GM18861 (cell line): ENCODE measurements at regions not wholly inside any gene's neighbourhood (a gene's known extent, or its start where the extent isn't known, plus 50 kb on each side); places are given as distances from the start of the nearest gene placed in this dataset.
A peak's percentile ranks its signal among the peaks of the same experiment; 100 is the strongest.

Experiments
- ATAC-seq: cut with Tn5 transposase; IDR thresholded peaks from one replicate; pipeline ENCODE4 v1.9.1; 2021; ENCODE audit not compliant: unreplicated experiment

- no peak for ATAC-seq
Measured at GRCh38 chr18:4641771-4642368, 186.8 kb upstream of the DLGAP1 start.

GRCh38 chr18:4640349-4641012 is 185.4 kb upstream of the DLGAP1 start:
- ATAC-seq, result no peak

- ATAC-seq, result peak; percentile 96
Measured at GRCh38 chr18:4639628-4640310, 184.7 kb upstream of the DLGAP1 start.

- ATAC-seq, result no peak
Measured at GRCh38 chr18:4638680-4639079, 183.6 kb upstream of the DLGAP1 start.

GRCh38 chr18:4637876-4638275 is 182.8 kb upstream of the DLGAP1 start:
- no peak for ATAC-seq

- no peak for ATAC-seq
Measured at GRCh38 chr18:4636967-4637366, 181.9 kb upstream of the DLGAP1 start.

- no peak for ATAC-seq
Measured at GRCh38 chr18:4631239-4631638, 176.1 kb upstream of the DLGAP1 start.

- no peak for ATAC-seq
Measured at GRCh38 chr18:4605212-4605611, 150.1 kb upstream of the DLGAP1 start.

GRCh38 chr18:4603955-4604354 is 148.8 kb upstream of the DLGAP1 start:
- ATAC-seq, result no peak

- ATAC-seq, result peak; percentile 44
Measured at GRCh38 chr18:4599312-4599711, 144.2 kb upstream of the DLGAP1 start.

- no peak for ATAC-seq
Measured at GRCh38 chr18:4597301-4597700, 142.2 kb upstream of the DLGAP1 start.

GRCh38 chr18:4593895-4594294 is 138.8 kb upstream of the DLGAP1 start:
- ATAC-seq, result no peak

- no peak for ATAC-seq
Measured at GRCh38 chr18:4593459-4593858, 138.4 kb upstream of the DLGAP1 start.

- no peak for ATAC-seq
Measured at GRCh38 chr18:4589056-4589800, 134.1 kb upstream of the DLGAP1 start.

GRCh38 chr18:4587204-4587603 is 132.1 kb upstream of the DLGAP1 start:
- ATAC-seq, result no peak

GRCh38 chr18:4586731-4587130 is 131.6 kb upstream of the DLGAP1 start:
- no peak for ATAC-seq

GRCh38 chr18:4582431-4583335 is 127.6 kb upstream of the DLGAP1 start:
- no peak for ATAC-seq

GRCh38 chr18:4581966-4582365 is 126.9 kb upstream of the DLGAP1 start:
- no peak for ATAC-seq

- ATAC-seq, result no peak
Measured at GRCh38 chr18:4578449-4578848, 123.3 kb upstream of the DLGAP1 start.

GRCh38 chr18:4573735-4574134 is 118.6 kb upstream of the DLGAP1 start:
- no peak for ATAC-seq

- no peak for ATAC-seq
Measured at GRCh38 chr18:4557502-4557901, 102.4 kb upstream of the DLGAP1 start.
